ENCODE measurements at regions not wholly inside any gene's neighbourhood (a gene's known extent, or its start where the extent isn't known, plus 50 kb on each side); places are given as distances from the start of the nearest gene placed in this dataset.
A peak's percentile ranks its signal among the peaks of the same experiment; 100 is the strongest.

- CTCF ChIA-PET, result interaction anchor here (0.6 to 0.7 kb wide), 3 partner anchors 17 to 67 kb away, joined by 3 read pairs; no protein-coding TSS in a partner anchor
Measured at GRCh38 chr10:55500931-55501559, 700.0 kb upstream of the PCDH15 start.

GRCh38 chr10:55497893-55498499 is 697.0 kb upstream of the PCDH15 start:
- Mint-ChIP-seq H3K36me3 (no peaks in the 10 kb centered on the region), H3K9me3 (no peaks in the 10 kb centered on the region), H3K4me1 (no peaks in the 10 kb centered on the region), H3K27me3 (ENCODE audit: low read depth) (no peaks in the 10 kb centered on the region), H3K4me3 (no peak overlapping the region), H3K27ac (no peak overlapping the region)
- no peak for DNase-seq (ENCODE audit: low spot score)
- TF ChIP-seq ZNF396 (CRISPR knock-in tag; IDR thresholded peaks at IDR 0.05; ENCODE audit: borderline replicate concordance), result no peak
- TF ChIP-seq NFATC4 (CRISPR knock-in tag; IDR thresholded peaks at IDR 0.05), result no peak
- no peak for TF ChIP-seq FOXK1 (CRISPR knock-in tag; IDR thresholded peaks at IDR 0.05)
- TF ChIP-seq E2F4 (CRISPR knock-in tag; IDR thresholded peaks at IDR 0.05; ENCODE audit: borderline replicate concordance, low read depth), result no peak
- TF ChIP-seq KAT7 (CRISPR knock-in tag; IDR thresholded peaks at IDR 0.05; ENCODE audit: borderline replicate concordance), result no peak
- no peak for TF ChIP-seq ESRRA (CRISPR knock-in tag; IDR thresholded peaks at IDR 0.05; ENCODE audit: borderline replicate concordance)
- TF ChIP-seq SMAD3 (CRISPR knock-in tag; IDR thresholded peaks at IDR 0.05; ENCODE audit: borderline replicate concordance), result no peak
- no peak for TF ChIP-seq NFYB (CRISPR knock-in tag; conservative IDR thresholded peaks at IDR 0.05; ENCODE audit: low read depth)
- TF ChIP-seq ETV6 (CRISPR knock-in tag; IDR thresholded peaks at IDR 0.05), result no peak
- no peak for TF ChIP-seq ZNF532 (CRISPR knock-in tag; IDR thresholded peaks at IDR 0.05; ENCODE audit: borderline replicate concordance)
- no peak for TF ChIP-seq FOXP4 (CRISPR knock-in tag; IDR thresholded peaks at IDR 0.05)
- no peak for TF ChIP-seq ZNF281 (CRISPR knock-in tag; IDR thresholded peaks at IDR 0.05)
- no peak for TF ChIP-seq TP53 (CRISPR knock-in tag; IDR thresholded peaks at IDR 0.05)
- TF ChIP-seq ZBTB21 (CRISPR knock-in tag; IDR thresholded peaks at IDR 0.05; ENCODE audit: borderline replicate concordance), result no peak
- no peak for TF ChIP-seq EMX1 (CRISPR knock-in tag; IDR thresholded peaks at IDR 0.05)
- no peak for ATAC-seq
- CTCF ChIA-PET, result no interaction called here
- POLR2A ChIA-PET, result no interaction called here

More at GRCh38 chr10:55500931-55501559, 700.0 kb upstream of the PCDH15 start:
- DNase-seq (ENCODE audit: low spot score) (peak; percentile 63), ATAC-seq (peak; percentile 98)
- Mint-ChIP-seq H3K27ac (no peak overlapping the region), H3K4me3 (no peak overlapping the region), H3K4me1 (no peaks in the 10 kb centered on the region), H3K9me3 (no peaks in the 10 kb centered on the region), H3K36me3 (no peaks in the 10 kb centered on the region), H3K27me3 (ENCODE audit: low read depth) (no peaks in the 10 kb centered on the region; the same call in 1 of the 2 replicates)
- POLR2A ChIA-PET, result no interaction called here
- TF ChIP-seq GTF2I (CRISPR knock-in tag; conservative IDR thresholded peaks at IDR 0.05) (no peak), ZNF232 (CRISPR knock-in tag; IDR thresholded peaks at IDR 0.05) (no peak), CTCF (IDR thresholded peaks at IDR 0.05) (peak; percentile 35)

Measured in WTC11 (cell line).